ENCODE measurements at regions not wholly inside any gene's neighbourhood (a gene's known extent, or its start where the extent isn't known, plus 50 kb on each side); places are given as distances from the start of the nearest gene placed in this dataset.

GRCh38 chr4:189815404-189816192 is 125.1 kb upstream of the FRG1 start:
- no peaks in the 10 kb centered on the region for H3F3A ChIP-seq (ENCODE audit: low read length, unreplicated experiment)
- H3K4me3 ChIP-seq (ENCODE audit: low read length) = no peak overlapping the region
- H3K4me2 ChIP-seq (ENCODE audit: low read length) = no peak overlapping the region
- H3K9me3 ChIP-seq (ENCODE audit: low read length) = no peaks in the 10 kb centered on the region
- no peak overlapping the region for H3K27ac ChIP-seq (ENCODE audit: low read length)
- H3K4me1 ChIP-seq (ENCODE audit: insufficient read depth, low read length) = no peaks in the 10 kb centered on the region
- no peaks in the 10 kb centered on the region for H3K9me2 ChIP-seq (replicated peaks; ENCODE audit: low read length)
- TF ChIP-seq EZH2phosphoT487 (IDR thresholded peaks at IDR 0.05; ENCODE audit: borderline replicate concordance, low read length) (no peak), EZH2 (IDR thresholded peaks at IDR 0.05; ENCODE audit: low read length, unreplicated experiment) (no peak), CTCF (conservative IDR thresholded peaks at IDR 0.05; ENCODE audit: low read depth, low read length) (no peak)
- H2AFZ ChIP-seq (ENCODE audit: low read length) = no peak overlapping the region
- no TSS peak for BruUV-seq (replicated peaks)
- ATAC-seq (no peak), DNase-seq (no peak)
- no peaks in the 10 kb centered on the region for H3K79me2 ChIP-seq (ENCODE audit: low read length)
- ChIA-PET POLR2A (ENCODE audit: unreplicated experiment) (no interaction called here), CTCF (no interaction called here)
- no peaks in the 10 kb centered on the region for H3K36me3 ChIP-seq (ENCODE audit: low read depth, low read length)
- no peaks in the 10 kb centered on the region for H3K27me3 ChIP-seq (ENCODE audit: low read length)
- no peaks in the 10 kb centered on the region for H4K20me1 ChIP-seq (ENCODE audit: low read length)
- intact Hi-C loops (cut with micrococcal nuclease) = no loop called here
- H3K9ac ChIP-seq (ENCODE audit: low read length) = no peak overlapping the region

- TF ChIP-seq CTCF (conservative IDR thresholded peaks at IDR 0.05; ENCODE audit: low read depth, low read length) (no peak), EZH2phosphoT487 (IDR thresholded peaks at IDR 0.05; ENCODE audit: borderline replicate concordance, low read length) (no peak), EZH2 (IDR thresholded peaks at IDR 0.05; ENCODE audit: low read length, unreplicated experiment) (no peak)
- DNase-seq (no peak), ATAC-seq (no peak)
- no TSS peak for BruUV-seq (replicated peaks)
- H3K9me2 ChIP-seq (replicated peaks; ENCODE audit: low read length) = no peaks in the 10 kb centered on the region
- H3K4me2 ChIP-seq (ENCODE audit: low read length) = no peak overlapping the region
- H3K79me2 ChIP-seq (ENCODE audit: low read length) = no peaks in the 10 kb centered on the region
- H2AFZ ChIP-seq (ENCODE audit: low read length) = no peak overlapping the region
- CTCF ChIA-PET = no interaction called here
- H3K9me3 ChIP-seq (ENCODE audit: low read length) = no peaks in the 10 kb centered on the region
- no peaks in the 10 kb centered on the region for H3F3A ChIP-seq (ENCODE audit: low read length, unreplicated experiment)
- H3K4me3 ChIP-seq (ENCODE audit: low read length) = no peak overlapping the region
- POLR2A ChIA-PET (ENCODE audit: unreplicated experiment) = no interaction called here
- H3K4me1 ChIP-seq (ENCODE audit: insufficient read depth, low read length) = no peaks in the 10 kb centered on the region
- no peaks in the 10 kb centered on the region for H4K20me1 ChIP-seq (ENCODE audit: low read length)
- intact Hi-C loops (cut with micrococcal nuclease) = no loop called here
- no peak overlapping the region for H3K27ac ChIP-seq (ENCODE audit: low read length)
- H3K9ac ChIP-seq (ENCODE audit: low read length) = no peak overlapping the region
- H3K27me3 ChIP-seq (ENCODE audit: low read length) = no peaks in the 10 kb centered on the region
- no peaks in the 10 kb centered on the region for H3K36me3 ChIP-seq (ENCODE audit: low read depth, low read length)
These were observed 118.3 kb upstream of the FRG1 start for GRCh38 chr4:189822326-189822725.

GRCh38 chr4:189823591-189823990 is 117.1 kb upstream of the FRG1 start:
- TF ChIP-seq CTCF (conservative IDR thresholded peaks at IDR 0.05; ENCODE audit: low read depth, low read length) (no peak), EZH2 (IDR thresholded peaks at IDR 0.05; ENCODE audit: low read length, unreplicated experiment) (no peak), EZH2phosphoT487 (IDR thresholded peaks at IDR 0.05; ENCODE audit: borderline replicate concordance, low read length) (no peak)
- no peak for DNase-seq
- BruUV-seq (replicated peaks) = no TSS peak
- intact Hi-C loops (cut with micrococcal nuclease) = no loop called here
- Histone ChIP-seq H3K79me2 (ENCODE audit: low read length) (no peaks in the 10 kb centered on the region), H3K36me3 (ENCODE audit: low read depth, low read length) (no peaks in the 10 kb centered on the region), H2AFZ (ENCODE audit: low read length) (no peak overlapping the region), H3K27me3 (ENCODE audit: low read length) (no peaks in the 10 kb centered on the region), H3K4me2 (ENCODE audit: low read length) (no peak overlapping the region), H4K20me1 (ENCODE audit: low read length) (no peaks in the 10 kb centered on the region), H3K27ac (ENCODE audit: low read length) (no peak overlapping the region), H3K9me3 (ENCODE audit: low read length) (no peaks in the 10 kb centered on the region), H3K9me2 (replicated peaks; ENCODE audit: low read length) (no peaks in the 10 kb centered on the region), H3K4me1 (ENCODE audit: insufficient read depth, low read length) (no peaks in the 10 kb centered on the region), H3K9ac (ENCODE audit: low read length) (no peak overlapping the region), H3F3A (ENCODE audit: low read length, unreplicated experiment) (no peaks in the 10 kb centered on the region), H3K4me3 (ENCODE audit: low read length) (no peak overlapping the region)
- ChIA-PET POLR2A (ENCODE audit: unreplicated experiment) (no interaction called here), CTCF (no interaction called here)
- ATAC-seq = no peak

Data from PC-3 (cell line).